OCI-M2 (cell line): ENCODE measurements at regions not wholly inside any gene's neighbourhood (a gene's known extent, or its start where the extent isn't known, plus 50 kb on each side); places are given as distances from the start of the nearest gene placed in this dataset.

Source experiments
- DNase-seq: peaks from one replicate; lab custom pipeline; 2025; ENCODE audit not compliant: unreplicated experiment; lab: John Stamatoyannopoulos, UW

GRCh38 chr16:6447021-6447790 lies 885.4 kb upstream of the RBFOX1 start:
- no peak for DNase-seq

DNA sequence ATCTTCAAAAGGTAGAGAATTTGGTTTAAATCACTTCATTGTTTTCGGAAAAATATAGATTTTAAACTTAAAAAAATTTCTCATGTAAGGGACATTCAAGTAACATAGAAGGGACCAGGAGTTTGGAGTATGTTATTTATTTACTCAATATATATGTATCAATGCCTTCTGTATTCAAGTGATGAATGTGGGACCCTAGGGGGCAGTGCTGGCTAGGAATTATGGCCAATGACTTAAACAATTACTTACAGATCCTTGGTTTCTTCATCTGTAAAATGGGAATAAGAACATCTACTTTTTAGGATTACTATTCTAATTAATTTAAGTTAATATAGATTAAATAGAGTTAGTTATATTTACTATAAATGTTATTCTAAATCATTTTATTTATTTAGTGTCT lies 886.3 kb upstream of the RBFOX1 start:
- no peak for DNase-seq

GRCh38 chr16:6439129-6439528 lies 893.5 kb upstream of the RBFOX1 start:
- no peak for DNase-seq

DNA sequence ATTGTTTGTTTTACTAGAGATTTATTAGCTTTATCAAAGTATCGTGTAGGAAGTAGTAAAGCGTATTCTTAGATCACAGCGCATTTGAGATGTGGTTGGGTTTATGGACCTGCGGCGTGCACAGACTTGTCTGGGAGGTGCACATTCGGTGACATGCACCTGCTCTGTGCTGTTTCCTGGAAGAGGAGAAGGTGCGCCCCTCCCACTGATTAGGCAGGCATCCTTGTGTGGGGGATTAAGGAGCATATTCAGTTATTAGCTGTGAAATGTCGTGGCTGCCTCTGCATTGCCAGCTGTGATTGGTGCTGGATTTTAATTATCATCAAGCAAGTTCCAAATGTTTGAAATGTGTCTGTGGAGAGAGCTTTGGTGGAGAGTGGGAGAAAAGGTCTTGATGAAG lies 903.8 kb upstream of the RBFOX1 start:
- no peak for DNase-seq

DNA sequence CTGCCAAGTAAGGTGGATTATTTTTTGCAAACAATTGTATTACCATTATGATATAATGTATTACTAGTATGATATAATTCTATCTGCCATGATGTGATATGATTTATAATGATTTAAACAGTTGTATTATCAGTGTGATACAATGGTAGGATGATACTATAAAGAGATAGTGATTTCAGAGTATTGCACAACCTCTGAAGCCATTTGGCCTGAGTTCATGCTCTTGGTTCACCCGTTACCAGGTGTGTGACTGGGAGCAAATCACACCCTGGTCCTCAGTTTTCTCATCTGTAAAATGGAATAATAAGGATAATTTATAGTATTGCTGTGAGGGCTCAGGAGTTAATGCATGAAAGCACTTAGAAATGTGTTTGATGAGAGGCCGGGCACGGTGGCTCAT lies 905.0 kb upstream of the RBFOX1 start:
- no peak for DNase-seq

DNA sequence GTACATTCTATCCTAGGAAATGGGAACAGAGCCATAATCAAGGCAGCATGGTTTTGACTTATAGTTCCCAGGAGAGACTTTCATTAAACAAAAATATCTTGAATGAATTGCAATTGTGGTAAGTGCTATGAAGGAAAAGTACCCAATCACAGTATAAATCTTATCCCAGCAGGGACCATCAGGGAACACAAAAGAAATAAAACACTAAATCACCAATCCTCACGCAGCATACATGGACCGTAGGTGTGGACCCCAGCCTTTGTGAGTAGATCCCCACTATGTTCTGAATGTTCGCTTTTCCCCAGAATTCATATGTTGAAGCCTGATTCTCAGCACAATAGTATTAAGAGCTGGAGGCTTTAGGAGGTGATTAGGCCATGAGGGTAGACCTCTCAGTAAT lies 925.0 kb upstream of the RBFOX1 start:
- no peak for DNase-seq

DNA sequence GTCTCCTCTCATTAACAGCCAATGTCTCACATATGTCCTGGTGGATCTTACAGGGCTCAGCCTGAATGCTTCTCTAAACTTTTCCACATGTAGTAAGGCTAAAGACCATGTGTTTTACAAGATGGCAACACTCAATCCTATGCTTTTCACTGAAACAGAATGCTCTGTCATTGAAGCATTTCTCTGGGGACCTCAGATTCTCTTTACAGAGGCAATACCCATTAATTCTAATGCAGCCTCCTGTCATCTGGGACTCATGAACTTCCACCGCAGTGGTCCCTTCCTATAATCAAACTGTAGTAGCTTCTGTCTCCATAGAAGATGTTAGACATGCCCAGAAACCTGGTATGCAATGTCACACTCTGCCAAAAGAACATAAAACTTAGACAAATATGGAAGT lies 926.6 kb upstream of the RBFOX1 start:
- DNase-seq: no peak

DNA sequence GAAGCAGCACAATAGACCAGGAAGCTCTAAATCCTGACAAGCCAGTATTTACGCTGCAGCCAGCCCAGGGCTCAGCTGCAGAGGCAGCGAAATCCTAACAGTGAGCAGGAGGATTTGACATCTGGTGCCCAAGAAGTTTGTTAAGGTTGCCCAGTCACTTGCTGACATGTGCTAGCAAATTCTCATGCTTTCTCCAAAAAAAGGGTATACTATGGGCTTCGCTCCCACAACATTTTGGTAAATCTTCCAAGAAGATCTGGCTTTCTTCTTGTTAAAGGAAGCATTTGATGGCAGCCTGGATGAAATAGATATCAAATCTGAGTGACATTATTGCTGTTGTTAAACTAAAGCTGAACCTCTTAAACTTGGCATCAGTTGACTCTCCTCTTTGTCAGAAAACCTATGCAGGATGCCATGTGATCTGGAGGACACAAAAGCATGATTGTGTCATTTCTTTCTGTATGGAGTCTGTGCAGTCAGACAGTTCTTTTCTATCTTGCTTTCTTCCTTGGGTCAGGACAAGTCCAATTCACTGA lies 949.7 kb upstream of the RBFOX1 start:
- no peak for DNase-seq

GRCh38 chr16:6381896-6382295 lies 950.7 kb upstream of the RBFOX1 start:
- DNase-seq: no peak

- DNase-seq: no peak
These were observed 954.7 kb upstream of the RBFOX1 start for GRCh38 chr16:6377956-6378355.

DNA sequence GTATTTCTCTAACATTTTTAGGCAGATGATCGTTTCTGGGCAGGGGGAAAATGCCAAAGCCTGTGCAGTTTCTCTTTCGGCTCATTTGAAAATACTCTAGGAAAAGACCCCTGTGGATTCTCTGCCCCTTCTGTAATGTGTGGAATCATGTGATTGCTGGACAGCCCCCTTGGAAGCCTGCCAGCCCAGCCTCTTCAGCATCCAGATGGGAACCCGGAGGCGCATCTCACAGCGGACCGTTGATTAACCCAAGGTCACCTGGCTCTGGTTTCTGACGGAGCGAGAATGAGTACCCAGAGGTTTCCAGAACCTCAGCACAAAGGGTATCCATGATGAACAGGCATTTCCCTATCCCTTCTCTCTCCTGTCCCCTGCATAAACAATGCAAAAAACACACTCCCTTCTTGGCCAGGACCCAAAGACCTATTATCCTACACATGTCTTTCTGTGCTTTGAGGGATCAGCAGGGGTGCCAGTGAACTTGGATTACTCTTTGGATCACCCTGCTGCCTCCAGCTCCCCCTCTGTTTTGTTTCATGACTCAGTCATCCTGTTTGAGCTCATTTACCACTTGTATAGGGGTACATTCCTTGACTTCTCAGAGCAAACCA lies 957.1 kb upstream of the RBFOX1 start:
- no peak for DNase-seq

- no peak for DNase-seq
These were observed 957.8 kb upstream of the RBFOX1 start for GRCh38 chr16:6374821-6375220.

- no peak for DNase-seq
These were observed 967.8 kb upstream of the RBFOX1 start for GRCh38 chr16:6364846-6365245.

DNA sequence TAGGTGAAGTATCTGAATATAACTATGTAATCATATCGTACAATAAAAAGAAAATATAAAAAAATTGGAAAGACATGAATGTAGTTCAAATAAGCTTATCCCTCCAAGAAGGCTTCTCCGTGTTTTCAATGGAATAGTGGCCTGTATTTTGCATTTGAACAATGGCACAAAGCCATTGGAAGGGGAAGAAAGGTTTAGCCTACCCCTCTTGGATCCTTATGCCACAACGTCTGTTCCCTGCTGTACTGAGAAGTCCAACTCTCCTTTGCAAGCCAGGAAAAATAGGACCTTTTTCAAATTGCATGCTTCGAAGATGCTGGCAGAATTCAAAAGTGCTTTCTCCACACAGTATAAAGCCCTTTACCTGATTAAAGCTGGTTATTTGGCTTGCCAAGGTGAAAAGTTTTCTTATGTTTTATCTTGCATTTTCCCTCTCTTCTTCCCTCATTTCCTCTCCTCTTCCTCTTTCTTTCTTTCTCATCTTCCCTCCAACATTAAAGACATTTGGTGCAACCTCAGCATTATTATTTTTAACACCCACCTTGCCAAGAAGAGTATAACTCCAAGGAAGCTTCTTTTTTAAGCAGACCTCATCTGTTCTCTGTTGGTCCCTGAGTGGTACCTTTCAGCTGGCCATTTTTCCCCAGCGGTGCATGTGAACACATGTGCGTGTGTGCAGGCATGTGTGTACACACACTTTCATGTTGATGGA lies 968.6 kb upstream of the RBFOX1 start:
- no peak for DNase-seq

DNA sequence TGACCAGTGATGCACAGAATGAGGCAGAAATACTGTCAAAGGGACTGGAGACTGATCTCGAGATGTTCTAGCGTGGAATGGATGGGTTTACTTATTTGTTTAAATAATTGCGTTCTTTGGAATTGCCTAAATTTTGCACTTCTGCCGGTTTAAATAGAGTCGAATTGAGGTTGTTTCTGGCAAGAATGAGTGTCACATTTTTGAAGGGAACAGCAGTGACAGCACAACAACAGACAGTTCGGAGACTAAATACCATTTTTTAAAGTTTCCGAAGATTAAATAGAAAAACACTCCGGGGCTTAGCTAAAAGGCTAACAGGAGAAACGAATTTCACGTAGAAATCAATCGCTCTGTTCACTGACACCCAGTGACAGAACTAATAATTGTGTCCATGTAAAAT lies 969.2 kb upstream of the RBFOX1 start:
- DNase-seq: no peak

GRCh38 chr16:6362321-6362720 lies 970.3 kb upstream of the RBFOX1 start:
- DNase-seq: no peak

DNA sequence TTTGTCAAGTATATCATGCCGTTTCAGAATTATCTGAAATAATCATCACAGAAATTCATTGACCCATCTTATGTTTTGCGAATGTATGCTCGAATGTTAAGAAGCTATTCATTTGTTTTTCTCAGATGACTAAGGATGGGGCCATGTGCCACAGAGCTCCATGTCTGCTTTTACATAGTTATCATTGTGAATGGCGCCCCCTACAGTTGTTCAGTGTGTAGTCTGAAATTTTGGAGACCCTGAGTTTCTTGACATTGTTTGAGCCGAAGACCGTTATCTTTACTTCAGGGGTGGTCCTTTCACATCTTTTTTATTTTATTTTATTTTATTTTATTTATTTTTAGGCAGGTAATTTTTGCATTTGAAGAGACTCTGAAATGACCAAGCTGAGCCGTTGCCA lies 972.0 kb upstream of the RBFOX1 start:
- DNase-seq: no peak

DNA sequence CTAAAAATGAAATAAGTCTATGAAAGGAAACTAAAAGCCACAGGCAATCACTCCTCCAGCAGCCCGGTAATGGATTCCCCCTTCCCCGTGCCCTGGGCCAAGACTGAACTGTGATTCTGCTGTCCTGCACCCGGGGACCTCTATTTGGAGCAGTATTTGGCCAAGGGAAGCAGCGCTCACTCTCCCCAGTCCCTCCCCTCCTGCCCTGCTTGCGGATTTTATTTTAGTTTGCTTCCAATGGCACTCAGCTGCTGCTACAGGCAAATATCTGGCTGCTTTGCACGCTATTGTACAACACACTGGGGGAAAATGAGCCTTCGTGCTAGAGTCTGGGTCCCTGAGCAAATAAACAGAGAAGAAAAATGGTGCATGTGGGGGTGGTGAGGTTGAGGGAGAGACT lies 975.7 kb upstream of the RBFOX1 start:
- DNase-seq: no peak

DNA sequence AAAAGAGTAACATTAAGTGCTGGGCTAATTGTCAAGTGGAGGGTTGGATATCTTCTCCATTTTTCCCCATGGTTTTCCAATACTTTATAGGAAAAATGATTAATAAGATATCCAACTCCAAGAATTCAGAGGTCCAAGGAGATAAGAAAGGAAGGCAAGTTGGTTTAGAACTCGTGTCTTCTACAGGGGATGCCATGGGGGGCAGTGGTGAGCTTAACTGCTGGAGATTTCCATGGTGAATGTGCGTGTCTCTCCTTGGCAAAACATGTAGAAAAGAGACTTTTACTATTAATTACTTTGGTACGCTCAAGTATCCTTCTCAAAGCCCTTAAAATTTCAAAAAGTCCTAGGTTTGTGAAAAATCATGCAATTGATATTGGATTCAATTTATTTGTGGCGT lies 982.9 kb upstream of the RBFOX1 start:
- no peak for DNase-seq

- no peak for DNase-seq
These were observed 987.6 kb upstream of the RBFOX1 start for GRCh38 chr16:6345090-6345489.

- no peak for DNase-seq
These were observed 989.5 kb upstream of the RBFOX1 start for GRCh38 chr16:6343157-6343556.

DNA sequence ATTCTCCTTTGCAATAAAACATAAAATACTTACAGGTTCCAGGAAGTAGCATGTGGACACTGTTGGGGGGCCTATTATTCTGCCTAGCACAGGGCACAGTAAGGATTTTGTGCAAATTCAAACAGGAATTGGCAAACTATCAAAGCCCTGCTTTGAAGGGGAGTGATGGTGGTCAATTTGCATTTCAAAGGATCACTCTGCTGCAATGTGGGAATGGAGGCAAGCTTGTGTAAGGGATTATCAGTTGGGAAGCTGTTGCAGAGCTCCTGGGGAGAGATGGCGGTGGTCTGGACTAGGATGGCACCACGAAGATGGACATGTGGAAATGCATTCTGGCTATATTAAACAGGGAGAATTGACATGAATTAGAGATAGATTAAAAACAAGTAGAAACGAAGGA lies 990.7 kb upstream of the RBFOX1 start:
- DNase-seq: no peak
